ENCODE measurements at regions not wholly inside any gene's neighbourhood (a gene's known extent, or its start where the extent isn't known, plus 50 kb on each side); places are given as distances from the start of the nearest gene placed in this dataset.

DNA sequence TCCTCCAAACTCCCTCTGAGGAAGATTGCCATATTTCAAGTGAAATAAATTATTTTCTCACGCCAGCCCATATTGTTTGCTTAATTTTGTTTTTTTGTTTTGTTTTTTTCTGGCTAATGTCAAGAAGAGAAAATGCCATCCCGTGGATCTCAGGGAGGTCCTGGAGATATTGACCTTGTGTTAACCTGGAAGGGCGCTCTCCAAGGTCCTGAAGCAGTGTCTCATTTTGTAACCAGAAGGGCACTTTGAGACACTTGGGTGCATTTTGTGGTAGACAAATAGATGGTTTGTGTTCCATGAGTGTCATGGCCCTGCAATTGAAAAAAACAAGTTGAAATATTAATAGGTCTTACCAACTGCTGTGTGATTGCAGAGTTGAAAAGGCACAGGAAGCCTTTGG, 268.9 kb downstream of the SUDS3 start:
- WGBS: 20% methylated on average over 3 of the region's 3 CpGs
- TF ChIP-seq TAF1 (conservative IDR thresholded peaks at IDR 0.05) (no peak), REST (IDR thresholded peaks at IDR 0.05) (peak; percentile 100), RXRA (IDR thresholded peaks at IDR 0.05) (peak; percentile 54 to 59), NR2F2 (IDR thresholded peaks at IDR 0.05) (no peak)
- H3K9ac ChIP-seq (ENCODE audit: low read depth in 1 of 2, low read length in 2 of 2): no peak overlapping the region
- no peaks in the 10 kb centered on the region for H3K27me3 ChIP-seq (ENCODE audit: control insufficient read depth in 4 of 4, insufficient read depth in 4 of 4, low read length in 3 of 4)
- peak; percentile 52 for DNase-seq (ENCODE audit: low spot score)
- H3K4me3 ChIP-seq (ENCODE audit: low read depth in 1 of 3, low read length in 3 of 3): no peak overlapping the region
- no peak overlapping the region for H3K27ac ChIP-seq (ENCODE audit: low read depth in 1 of 2, low read length in 2 of 2)
- H3K36me3 ChIP-seq (ENCODE audit: control insufficient read depth in 4 of 4, insufficient read depth in 3 of 4, low read depth in 1 of 4, low read length in 3 of 4): no peaks in the 10 kb centered on the region
- no peaks in the 10 kb centered on the region for H3K4me1 ChIP-seq (ENCODE audit: control insufficient read depth in 4 of 4, insufficient read depth in 4 of 4, low read length in 3 of 4)
- no peaks in the 10 kb centered on the region for H3K9me3 ChIP-seq (ENCODE audit: control insufficient read depth in 4 of 4, low read length in 3 of 4)

DNA sequence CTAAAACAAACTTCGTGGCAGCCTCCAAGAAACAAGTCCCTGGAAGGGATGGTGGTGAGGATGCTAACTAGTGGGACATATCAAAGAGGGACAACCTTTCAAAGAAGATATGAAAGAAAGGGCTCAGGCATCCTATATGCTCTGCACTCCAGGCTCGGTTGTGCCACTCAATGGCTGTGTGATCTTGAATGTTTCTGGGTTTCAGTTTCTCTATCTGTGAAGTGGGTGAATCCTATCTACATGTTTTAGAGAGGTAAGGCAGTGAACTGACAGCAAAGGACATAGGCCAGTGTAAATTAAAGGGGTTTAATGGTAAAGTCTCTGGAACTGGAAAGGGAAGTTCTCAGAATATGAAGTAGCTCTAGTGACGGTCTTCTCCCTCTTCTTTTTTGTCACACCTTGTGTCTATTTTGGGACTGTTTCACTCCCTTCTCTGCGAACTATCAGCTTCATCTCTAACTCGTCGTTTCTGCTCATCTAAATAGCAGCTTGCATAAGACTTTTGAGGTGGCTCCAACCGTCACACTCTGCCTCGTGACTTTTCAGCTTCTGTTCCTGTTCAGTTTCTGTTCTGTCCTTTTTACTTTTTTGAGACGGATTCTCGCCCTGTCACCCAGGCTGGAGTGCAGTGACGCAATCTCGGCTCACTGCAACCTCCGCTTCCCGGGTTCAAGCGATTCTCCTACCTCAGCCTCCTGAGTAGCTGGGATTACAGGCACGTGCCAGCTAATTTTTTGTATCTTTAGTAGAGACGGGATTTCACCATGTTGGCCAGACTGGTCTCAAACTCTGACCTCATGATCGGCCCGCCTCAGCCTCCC, 273.6 kb downstream of the SUDS3 start:
- no peaks in the 10 kb centered on the region for H3K36me3 ChIP-seq (ENCODE audit: control insufficient read depth in 4 of 4, insufficient read depth in 3 of 4, low read depth in 1 of 4, low read length in 3 of 4)
- no peak overlapping the region for H3K4me3 ChIP-seq (ENCODE audit: low read depth in 1 of 3, low read length in 3 of 3)
- DNase-seq (ENCODE audit: low spot score): no peak
- H3K27ac ChIP-seq (ENCODE audit: low read depth in 1 of 2, low read length in 2 of 2): no peak overlapping the region
- H3K9ac ChIP-seq (ENCODE audit: low read depth in 1 of 2, low read length in 2 of 2): no peak overlapping the region
- 81% methylated on average over 19 of the region's 19 CpGs for WGBS
- H3K9me3 ChIP-seq (ENCODE audit: control insufficient read depth in 4 of 4, low read length in 3 of 4): peaks cover 0 to 3% (median 0%) of the 10 kb centered on the region in 4 donors
- H3K4me1 ChIP-seq (ENCODE audit: control insufficient read depth in 4 of 4, insufficient read depth in 4 of 4, low read length in 3 of 4): peaks cover 2 to 17% (median 5%) of the 10 kb centered on the region in 4 donors
- no peaks in the 10 kb centered on the region for H3K27me3 ChIP-seq (ENCODE audit: control insufficient read depth in 4 of 4, insufficient read depth in 4 of 4, low read length in 3 of 4)
- TF ChIP-seq JUND (IDR thresholded peaks at IDR 0.05) (no peak), REST (IDR thresholded peaks at IDR 0.05) (no peak), RAD21 (IDR thresholded peaks at IDR 0.05) (no peak), GABPA (IDR thresholded peaks at IDR 0.05 in 1 of 2, conservative IDR thresholded peaks at IDR 0.05 in 1 of 2) (no peak), EGR1 (IDR thresholded peaks at IDR 0.05; ENCODE audit: low read depth in 2 of 2) (no peak), HNF4G (IDR thresholded peaks at IDR 0.05) (no peak), FOXA1 (IDR thresholded peaks at IDR 0.05) (no peak), CTCF (IDR thresholded peaks at IDR 0.05; ENCODE audit: low read depth, low read length, missing input control) (no peak), TAF1 (conservative IDR thresholded peaks at IDR 0.05) (no peak), SP1 (IDR thresholded peaks at IDR 0.05) (no peak), NR2F2 (IDR thresholded peaks at IDR 0.05) (no peak), YY1 (IDR thresholded peaks at IDR 0.05) (no peak), FOXA2 (IDR thresholded peaks at IDR 0.05) (no peak), HNF4A (conservative IDR thresholded peaks at IDR 0.05) (no peak)
- TF ChIP-seq, protein P1, sequence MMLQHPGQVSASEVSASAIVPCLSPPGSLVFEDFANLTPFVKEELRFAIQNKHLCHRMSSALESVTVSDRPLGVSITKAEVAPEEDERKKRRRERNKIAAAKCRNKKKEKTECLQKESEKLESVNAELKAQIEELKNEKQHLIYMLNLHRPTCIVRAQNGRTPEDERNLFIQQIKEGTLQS (IDR thresholded peaks at IDR 0.05): no peak
- TF ChIP-seq, protein P2, sequence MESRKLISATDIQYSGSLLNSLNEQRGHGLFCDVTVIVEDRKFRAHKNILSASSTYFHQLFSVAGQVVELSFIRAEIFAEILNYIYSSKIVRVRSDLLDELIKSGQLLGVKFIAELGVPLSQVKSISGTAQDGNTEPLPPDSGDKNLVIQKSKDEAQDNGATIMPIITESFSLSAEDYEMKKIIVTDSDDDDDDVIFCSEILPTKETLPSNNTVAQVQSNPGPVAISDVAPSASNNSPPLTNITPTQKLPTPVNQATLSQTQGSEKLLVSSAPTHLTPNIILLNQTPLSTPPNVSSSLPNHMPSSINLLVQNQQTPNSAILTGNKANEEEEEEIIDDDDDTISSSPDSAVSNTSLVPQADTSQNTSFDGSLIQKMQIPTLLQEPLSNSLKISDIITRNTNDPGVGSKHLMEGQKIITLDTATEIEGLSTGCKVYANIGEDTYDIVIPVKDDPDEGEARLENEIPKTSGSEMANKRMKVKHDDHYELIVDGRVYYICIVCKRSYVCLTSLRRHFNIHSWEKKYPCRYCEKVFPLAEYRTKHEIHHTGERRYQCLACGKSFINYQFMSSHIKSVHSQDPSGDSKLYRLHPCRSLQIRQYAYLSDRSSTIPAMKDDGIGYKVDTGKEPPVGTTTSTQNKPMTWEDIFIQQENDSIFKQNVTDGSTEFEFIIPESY (IDR thresholded peaks at IDR 0.05): no peak
- TF ChIP-seq, protein P3, sequence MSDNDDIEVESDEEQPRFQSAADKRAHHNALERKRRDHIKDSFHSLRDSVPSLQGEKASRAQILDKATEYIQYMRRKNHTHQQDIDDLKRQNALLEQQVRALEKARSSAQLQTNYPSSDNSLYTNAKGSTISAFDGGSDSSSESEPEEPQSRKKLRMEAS (IDR thresholded peaks at IDR 0.05): no peak
